SK-N-MC (cell line): ENCODE measurements at regions not wholly inside any gene's neighbourhood (a gene's known extent, or its start where the extent isn't known, plus 50 kb on each side); places are given as distances from the start of the nearest gene placed in this dataset.

Experiments
- EZH2 ChIP-seq: fragments of 200-600 bp; sonication (generic); IDR thresholded peaks from one replicate; pipeline ENCODE4 v1.6.1; 2017; ENCODE audit warnings: antibody characterized with exemption
- POLR2AphosphoS5 ChIP-seq: IDR thresholded peaks from 2 replicates; pipeline ENCODE4 v1.6.1; 2012; ENCODE audit warnings: mild to moderate bottlenecking, low read depth, low read length, borderline replicate concordance

GRCh38 chr12:31872831-31873604 lies 86.2 kb upstream of the RESF1 start:
- TF ChIP-seq EZH2 (no peak), POLR2AphosphoS5 (no peak)
